ENCODE measurements at regions not wholly inside any gene's neighbourhood (a gene's known extent, or its start where the extent isn't known, plus 50 kb on each side); places are given as distances from the start of the nearest gene placed in this dataset.
A peak's percentile ranks its signal among the peaks of the same experiment; 100 is the strongest.

DNA sequence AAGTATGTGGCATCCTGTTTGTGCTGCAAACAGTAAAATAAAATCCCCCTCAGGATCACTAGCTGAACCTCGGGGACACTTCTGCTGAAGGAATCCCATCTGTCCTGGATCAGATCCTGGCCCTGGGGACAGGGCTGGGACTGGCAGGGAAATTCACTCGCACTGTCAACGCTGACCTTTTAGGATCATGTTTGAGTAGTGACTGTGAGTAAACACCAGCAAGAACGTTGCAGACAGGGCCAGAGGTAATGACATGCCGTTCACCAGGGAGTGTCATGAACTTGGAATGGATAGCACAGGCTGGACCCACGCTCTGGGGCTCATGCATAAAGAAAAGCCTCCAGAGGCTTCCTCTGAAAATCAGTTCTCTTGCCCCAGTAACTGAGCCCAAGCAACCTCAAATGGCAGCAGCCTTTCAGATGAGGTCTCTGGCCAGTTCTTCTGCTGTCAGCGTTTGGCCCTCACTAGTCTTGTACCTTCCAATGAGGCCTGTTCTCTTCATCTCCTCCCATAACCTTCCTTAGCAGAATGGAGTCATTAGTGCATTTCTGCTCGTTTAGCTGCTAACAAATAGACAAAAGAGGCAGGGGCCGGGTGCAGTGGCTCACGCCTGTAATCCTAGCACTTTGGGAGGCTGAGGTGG is 51.0 kb upstream of the BARX2 start:
- peak overlapping the region in 1 of 3 donors; percentile 61 for H3K27ac ChIP-seq (ENCODE audit: low read depth in 1 of 3, low read length in 2 of 3)
- no peak for FAIRE-seq

DNA sequence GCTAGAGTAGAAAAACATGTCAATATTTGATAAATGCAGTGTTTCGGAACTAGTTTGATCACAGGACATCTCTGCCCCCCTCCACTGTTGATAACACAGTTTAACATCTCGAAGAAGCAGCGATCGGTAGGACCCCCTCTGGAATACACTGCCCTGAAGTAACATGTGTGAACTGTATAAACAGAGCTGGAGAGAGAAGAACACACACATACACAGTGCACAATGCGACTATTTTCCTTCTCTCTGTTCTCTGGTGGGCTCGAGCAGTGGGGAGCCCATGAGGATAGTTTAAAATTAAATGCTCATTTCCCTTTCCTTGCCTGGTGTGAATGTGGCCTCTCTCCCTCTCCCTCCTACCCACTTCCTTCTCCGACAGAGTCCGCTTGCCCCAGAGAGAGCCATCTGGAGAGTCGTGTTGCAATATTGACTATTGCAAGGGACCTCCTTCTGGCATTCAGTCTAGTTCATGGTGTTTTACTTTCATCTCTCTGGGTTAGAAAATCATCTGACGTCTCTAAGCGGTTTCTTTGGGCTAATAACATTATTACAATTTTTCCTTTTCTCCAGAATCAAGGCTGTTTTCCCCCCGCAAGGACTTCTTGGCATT is 51.6 kb upstream of the BARX2 start:
- DNase-seq (peak in 1 of 2 donors; percentile 62), FAIRE-seq (no peak)
- Histone ChIP-seq H3K4me3 (ENCODE audit: low read depth in 1 of 3, low read length in 3 of 3) (no peak overlapping the region), H3K27ac (ENCODE audit: low read depth in 1 of 3, low read length in 2 of 3) (peak overlapping the region in 2 of 3 donors; percentile 21 to 61), H3K36me3 (ENCODE audit: control insufficient read depth in 3 of 3, insufficient read depth in 2 of 3, low read depth in 1 of 3, low read length in 3 of 3) (no peaks in the 10 kb centered on the region), H3K27me3 (ENCODE audit: control insufficient read depth in 3 of 3, insufficient read depth in 3 of 3, low read length in 3 of 3) (no peaks in the 10 kb centered on the region), H3K9me3 (ENCODE audit: control insufficient read depth in 2 of 2, insufficient read depth in 1 of 2, low read depth in 1 of 2, low read length in 1 of 2) (no peaks in the 10 kb centered on the region), H3K4me1 (ENCODE audit: control insufficient read depth in 3 of 3, insufficient read depth in 2 of 3, low read depth in 1 of 3, low read length in 2 of 3) (peaks cover 2 to 15% (median 8%) of the 10 kb centered on the region in 3 donors)
- WGBS, 3 donors = 44 to 73% (median 59%) methylated on average over 12 of the region's 12 CpGs

More for the DNA sequence above, 51.0 kb upstream of the BARX2 start:
- peak; percentile 41 to 62 for DNase-seq
- Histone ChIP-seq H3K36me3 (ENCODE audit: control insufficient read depth in 3 of 3, insufficient read depth in 2 of 3, low read depth in 1 of 3, low read length in 3 of 3) (no peaks in the 10 kb centered on the region), H3K9me3 (ENCODE audit: control insufficient read depth in 2 of 2, insufficient read depth in 1 of 2, low read depth in 1 of 2, low read length in 1 of 2) (no peaks in the 10 kb centered on the region), H3K4me1 (ENCODE audit: control insufficient read depth in 3 of 3, insufficient read depth in 2 of 3, low read depth in 1 of 3, low read length in 2 of 3) (peaks cover 2 to 15% (median 4%) of the 10 kb centered on the region in 3 donors), H3K4me3 (ENCODE audit: low read depth in 1 of 3, low read length in 3 of 3) (no peak overlapping the region), H3K27me3 (ENCODE audit: control insufficient read depth in 3 of 3, insufficient read depth in 3 of 3, low read length in 3 of 3) (no peaks in the 10 kb centered on the region)
- WGBS, 3 donors = 40 to 49% (median 44%) methylated on average over 10 of the region's 10 CpGs

DNA sequence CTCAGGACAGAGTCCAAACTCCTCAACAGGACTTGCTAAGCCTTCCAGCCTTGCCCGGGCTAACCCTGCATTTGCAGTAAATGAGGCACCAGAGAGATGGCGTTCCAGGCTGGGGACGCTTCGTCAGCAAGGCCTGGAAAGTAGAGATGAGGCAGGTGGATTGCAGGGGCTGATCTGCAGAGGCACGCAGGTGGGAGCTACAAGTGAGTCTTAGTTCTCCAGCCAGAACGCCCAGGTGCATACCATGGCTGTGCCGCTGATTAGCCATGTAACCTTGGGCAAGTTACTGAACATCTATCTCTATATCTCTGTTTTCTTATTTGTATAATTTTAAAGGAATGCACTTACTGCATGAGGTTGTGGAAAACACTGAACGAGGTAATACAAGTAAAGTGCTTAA is 52.7 kb upstream of the BARX2 start:
- H3K27ac ChIP-seq (ENCODE audit: low read depth in 1 of 3, low read length in 2 of 3) = no peak overlapping the region

DNA sequence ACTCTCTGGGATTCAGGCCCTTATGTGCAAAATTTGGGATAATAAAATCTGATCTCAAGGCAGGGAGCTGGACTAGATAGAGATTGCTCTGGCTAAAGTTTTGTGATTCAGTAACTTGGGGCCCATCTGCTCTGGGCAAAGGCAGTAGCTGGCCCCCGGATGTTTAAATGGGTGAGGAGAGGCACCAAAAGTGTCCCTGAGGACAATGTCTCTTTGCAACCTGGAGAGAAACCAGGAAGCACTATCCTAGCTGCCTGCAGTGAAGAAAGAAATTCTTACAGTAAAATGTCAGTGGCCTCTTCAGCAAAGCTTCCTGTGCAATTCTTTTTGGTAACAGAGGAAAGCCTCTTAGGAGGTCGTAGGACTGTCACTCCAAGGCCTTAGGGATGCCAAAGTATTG is 54.6 kb upstream of the BARX2 start:
- DNase-seq = peak in 1 of 2 donors; percentile 50
- Histone ChIP-seq H3K4me1 (ENCODE audit: control insufficient read depth in 3 of 3, insufficient read depth in 2 of 3, low read depth in 1 of 3, low read length in 2 of 3) (peaks cover 4 to 19% (median 10%) of the 10 kb centered on the region in 3 donors), H3K4me3 (ENCODE audit: low read depth in 1 of 3, low read length in 3 of 3) (no peak overlapping the region), H3K9me3 (ENCODE audit: control insufficient read depth in 2 of 2, insufficient read depth in 1 of 2, low read depth in 1 of 2, low read length in 1 of 2) (no peaks in the 10 kb centered on the region), H3K27ac (ENCODE audit: low read depth in 1 of 3, low read length in 2 of 3) (no peak overlapping the region), H3K27me3 (ENCODE audit: control insufficient read depth in 3 of 3, insufficient read depth in 3 of 3, low read length in 3 of 3) (no peaks in the 10 kb centered on the region), H3K36me3 (ENCODE audit: control insufficient read depth in 3 of 3, insufficient read depth in 2 of 3, low read depth in 1 of 3, low read length in 3 of 3) (no peaks in the 10 kb centered on the region)
- 43 to 60% (median 56%) methylated on average over 2 of the region's 2 CpGs for WGBS, 3 donors
- FAIRE-seq = no peak

More for the DNA sequence above, 52.7 kb upstream of the BARX2 start:
- Histone ChIP-seq H3K27me3 (ENCODE audit: control insufficient read depth in 3 of 3, insufficient read depth in 3 of 3, low read length in 3 of 3) (no peaks in the 10 kb centered on the region), H3K36me3 (ENCODE audit: control insufficient read depth in 3 of 3, insufficient read depth in 2 of 3, low read depth in 1 of 3, low read length in 3 of 3) (no peaks in the 10 kb centered on the region), H3K4me3 (ENCODE audit: low read depth in 1 of 3, low read length in 3 of 3) (no peak overlapping the region), H3K4me1 (ENCODE audit: control insufficient read depth in 3 of 3, insufficient read depth in 2 of 3, low read depth in 1 of 3, low read length in 2 of 3) (peaks cover 3 to 16% (median 10%) of the 10 kb centered on the region in 3 donors), H3K9me3 (ENCODE audit: control insufficient read depth in 2 of 2, insufficient read depth in 1 of 2, low read depth in 1 of 2, low read length in 1 of 2) (no peaks in the 10 kb centered on the region)
- 55 to 91% (median 69%) methylated on average over 8 of the region's 8 CpGs for WGBS, 3 donors
- FAIRE-seq (no peak), DNase-seq (peak in 1 of 2 donors; percentile 21)

DNA sequence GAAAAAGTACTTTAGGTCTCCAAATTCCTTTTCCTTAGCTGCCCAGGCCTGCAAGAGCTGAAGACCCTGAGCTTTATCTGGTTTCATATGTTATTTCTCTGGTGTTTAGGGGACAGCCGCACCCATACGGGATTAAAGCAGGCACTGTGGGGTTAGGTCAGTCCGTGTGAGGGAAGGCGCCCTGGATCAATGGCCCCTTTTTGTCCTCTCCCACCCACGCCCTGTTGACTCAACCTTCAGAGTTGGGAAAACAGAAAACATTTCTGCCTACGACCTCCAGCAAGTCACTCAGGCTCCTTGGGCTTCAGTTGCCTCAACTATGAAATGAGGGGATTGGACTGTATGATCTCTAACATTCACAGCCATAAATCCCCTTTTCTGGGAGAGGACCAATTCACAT is 55.2 kb upstream of the BARX2 start:
- DNase-seq (peak in 1 of 2 donors; percentile 29), FAIRE-seq (no peak)
- no peaks in the 10 kb centered on the region for H3K9me3 ChIP-seq (ENCODE audit: control insufficient read depth in 2 of 2, insufficient read depth in 1 of 2, low read depth in 1 of 2, low read length in 1 of 2)
- H3K27ac ChIP-seq (ENCODE audit: low read depth in 1 of 3, low read length in 2 of 3) = no peak overlapping the region
- no peaks in the 10 kb centered on the region for H3K27me3 ChIP-seq (ENCODE audit: control insufficient read depth in 3 of 3, insufficient read depth in 3 of 3, low read length in 3 of 3)
- no peak overlapping the region for H3K4me3 ChIP-seq (ENCODE audit: low read depth in 1 of 3, low read length in 3 of 3)
- 25 to 59% (median 34%) methylated on average over 6 of the region's 6 CpGs for WGBS, 3 donors
- no peaks in the 10 kb centered on the region for H3K36me3 ChIP-seq (ENCODE audit: control insufficient read depth in 3 of 3, insufficient read depth in 2 of 3, low read depth in 1 of 3, low read length in 3 of 3)
- H3K4me1 ChIP-seq (ENCODE audit: control insufficient read depth in 3 of 3, insufficient read depth in 2 of 3, low read depth in 1 of 3, low read length in 2 of 3) = peaks cover 4 to 19% (median 10%) of the 10 kb centered on the region in 3 donors

DNA sequence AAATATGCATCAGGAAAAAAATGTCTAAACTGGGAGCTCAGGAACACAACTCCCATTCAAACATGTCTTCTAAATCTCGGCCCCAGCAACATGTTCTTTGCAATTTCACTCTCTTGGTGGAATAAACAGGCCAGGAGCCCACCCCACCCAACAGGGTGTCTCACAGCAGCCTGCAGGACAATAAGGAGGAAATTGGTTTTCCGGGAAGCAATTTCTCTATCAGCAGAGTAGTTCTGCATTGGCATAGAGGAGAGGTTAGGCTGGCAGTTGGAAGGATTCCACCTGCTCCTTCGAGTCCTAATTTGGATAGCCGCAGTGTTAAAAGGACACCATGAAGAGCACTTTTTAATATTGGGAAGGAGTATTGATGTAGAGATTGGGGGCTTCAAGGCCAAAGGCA is 55.9 kb upstream of the BARX2 start:
- Histone ChIP-seq H3K4me3 (ENCODE audit: low read depth in 1 of 3, low read length in 3 of 3) (no peak overlapping the region), H3K27me3 (ENCODE audit: control insufficient read depth in 3 of 3, insufficient read depth in 3 of 3, low read length in 3 of 3) (no peaks in the 10 kb centered on the region), H3K4me1 (ENCODE audit: control insufficient read depth in 3 of 3, insufficient read depth in 2 of 3, low read depth in 1 of 3, low read length in 2 of 3) (peaks cover 4 to 18% (median 9%) of the 10 kb centered on the region in 3 donors), H3K27ac (ENCODE audit: low read depth in 1 of 3, low read length in 2 of 3) (peak overlapping the region in 1 of 3 donors; percentile 24), H3K36me3 (ENCODE audit: control insufficient read depth in 3 of 3, insufficient read depth in 2 of 3, low read depth in 1 of 3, low read length in 3 of 3) (no peaks in the 10 kb centered on the region), H3K9me3 (ENCODE audit: control insufficient read depth in 2 of 2, insufficient read depth in 1 of 2, low read depth in 1 of 2, low read length in 1 of 2) (no peaks in the 10 kb centered on the region)
- DNase-seq (no peak), FAIRE-seq (no peak)
- WGBS, 3 donors = 34 to 49% (median 39%) methylated on average over 4 of the region's 4 CpGs

DNA sequence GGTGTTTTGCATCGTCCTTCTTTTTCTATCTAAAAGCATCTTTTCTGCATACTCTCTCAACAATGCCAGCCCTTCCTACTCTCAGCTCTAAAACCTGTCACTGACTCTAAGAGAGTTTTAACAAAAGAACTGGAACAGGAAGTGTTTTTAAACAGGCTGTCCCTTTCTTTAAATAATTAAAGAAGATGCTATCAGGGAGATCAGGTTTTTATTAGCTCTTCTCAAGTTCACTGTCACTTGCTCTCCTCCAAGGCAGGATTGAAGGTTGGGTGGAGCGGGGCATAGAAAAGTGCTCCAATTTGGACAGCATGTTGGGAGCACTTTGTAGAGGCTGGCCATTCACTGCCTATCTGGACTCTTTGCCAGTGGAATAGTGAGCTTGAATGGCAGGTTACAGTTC is 56.4 kb upstream of the BARX2 start:
- Histone ChIP-seq H3K36me3 (ENCODE audit: control insufficient read depth in 3 of 3, insufficient read depth in 2 of 3, low read depth in 1 of 3, low read length in 3 of 3) (no peaks in the 10 kb centered on the region), H3K27me3 (ENCODE audit: control insufficient read depth in 3 of 3, insufficient read depth in 3 of 3, low read length in 3 of 3) (no peaks in the 10 kb centered on the region), H3K4me3 (ENCODE audit: low read depth in 1 of 3, low read length in 3 of 3) (no peak overlapping the region), H3K4me1 (ENCODE audit: control insufficient read depth in 3 of 3, insufficient read depth in 2 of 3, low read depth in 1 of 3, low read length in 2 of 3) (peaks cover 4 to 12% (median 7%) of the 10 kb centered on the region in 3 donors), H3K9me3 (ENCODE audit: control insufficient read depth in 2 of 2, insufficient read depth in 1 of 2, low read depth in 1 of 2, low read length in 1 of 2) (no peaks in the 10 kb centered on the region), H3K27ac (ENCODE audit: low read depth in 1 of 3, low read length in 2 of 3) (no peak overlapping the region)
- FAIRE-seq (no peak), DNase-seq (no peak)
- WGBS, 3 donors = 89 to 93% (median 90%) methylated on average over 2 of the region's 2 CpGs

DNA sequence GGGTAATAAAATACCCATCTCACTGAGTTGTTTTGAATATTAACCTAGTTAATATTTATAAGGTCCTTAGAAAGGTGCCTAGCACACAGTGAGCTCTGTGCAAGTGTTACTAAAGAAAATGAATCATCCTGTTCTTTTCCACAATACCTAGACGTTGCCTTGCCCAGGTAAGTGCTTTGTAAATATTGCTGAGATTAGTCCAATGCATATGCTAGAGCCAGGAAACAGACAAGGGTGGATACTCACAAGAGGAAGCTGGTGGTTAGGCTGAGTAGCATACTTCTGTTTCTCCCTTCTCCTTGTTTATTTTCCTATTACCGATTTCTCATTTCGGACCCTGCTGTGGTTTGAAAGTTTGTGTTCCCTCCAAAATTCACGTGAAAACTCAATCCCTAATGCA is 58.1 kb upstream of the BARX2 start:
- H3K4me1 ChIP-seq (ENCODE audit: control insufficient read depth in 3 of 3, insufficient read depth in 2 of 3, low read depth in 1 of 3, low read length in 2 of 3) = peaks cover 4 to 7% (median 6%) of the 10 kb centered on the region in 3 donors
- no peak overlapping the region for H3K4me3 ChIP-seq (ENCODE audit: low read depth in 1 of 3, low read length in 3 of 3)
- no peaks in the 10 kb centered on the region for H3K27me3 ChIP-seq (ENCODE audit: control insufficient read depth in 3 of 3, insufficient read depth in 3 of 3, low read length in 3 of 3)
- H3K36me3 ChIP-seq (ENCODE audit: control insufficient read depth in 3 of 3, insufficient read depth in 2 of 3, low read depth in 1 of 3, low read length in 3 of 3) = no peaks in the 10 kb centered on the region
- no peak for FAIRE-seq
- peak overlapping the region; percentile 1 to 95 (median 75) for H3K27ac ChIP-seq (ENCODE audit: low read depth in 1 of 3, low read length in 2 of 3)
- H3K9me3 ChIP-seq (ENCODE audit: control insufficient read depth in 2 of 2, insufficient read depth in 1 of 2, low read depth in 1 of 2, low read length in 1 of 2) = no peaks in the 10 kb centered on the region
- DNase-seq = peak; percentile 48 to 89
- 10 to 25% (median 11%) methylated on average over 4 of the region's 4 CpGs for WGBS, 3 donors
